ENCODE measurements at regions not wholly inside any gene's neighbourhood (a gene's known extent, or its start where the extent isn't known, plus 50 kb on each side); places are given as distances from the start of the nearest gene placed in this dataset.

GRCh38 chr13:71156550-71156949 is 710.5 kb downstream of the DACH1 start:
- no peak for DNase-seq (ENCODE audit: low spot score)
- TF ChIP-seq CTCF (IDR thresholded peaks at IDR 0.05; ENCODE audit: poor library complexity, severe bottlenecking): no peak
- ATAC-seq (ENCODE audit: low read depth): no peak
- Histone ChIP-seq H3K27me3 (ENCODE audit: insufficient read depth, poor library complexity, severe bottlenecking) (no peaks in the 10 kb centered on the region), H3K27ac (ENCODE audit: poor library complexity, severe bottlenecking) (no peak overlapping the region), H3K4me1 (ENCODE audit: insufficient read depth, poor library complexity, severe bottlenecking) (no peaks in the 10 kb centered on the region), H3K9me3 (ENCODE audit: severe bottlenecking) (no peaks in the 10 kb centered on the region), H3K4me3 (ENCODE audit: severe bottlenecking) (no peak overlapping the region), H3K36me3 (ENCODE audit: low read depth) (no peaks in the 10 kb centered on the region)

- no peaks in the 10 kb centered on the region for H3K36me3 ChIP-seq (ENCODE audit: low read depth)
- ATAC-seq (ENCODE audit: low read depth) (no peak), DNase-seq (ENCODE audit: low spot score) (no peak)
- H3K27me3 ChIP-seq (ENCODE audit: insufficient read depth, poor library complexity, severe bottlenecking): no peaks in the 10 kb centered on the region
- no peaks in the 10 kb centered on the region for H3K4me1 ChIP-seq (ENCODE audit: insufficient read depth, poor library complexity, severe bottlenecking)
- H3K4me3 ChIP-seq (ENCODE audit: severe bottlenecking): no peak overlapping the region
- no peaks in the 10 kb centered on the region for H3K9me3 ChIP-seq (ENCODE audit: severe bottlenecking)
- no peak for TF ChIP-seq CTCF (IDR thresholded peaks at IDR 0.05; ENCODE audit: poor library complexity, severe bottlenecking)
- no peak overlapping the region for H3K27ac ChIP-seq (ENCODE audit: poor library complexity, severe bottlenecking)
Measured at GRCh38 chr13:71149498-71150363, 717.3 kb downstream of the DACH1 start.

- no peak for ATAC-seq (ENCODE audit: low read depth)
- Histone ChIP-seq H3K36me3 (ENCODE audit: low read depth) (no peaks in the 10 kb centered on the region), H3K27me3 (ENCODE audit: insufficient read depth, poor library complexity, severe bottlenecking) (no peaks in the 10 kb centered on the region), H3K9me3 (ENCODE audit: severe bottlenecking) (no peaks in the 10 kb centered on the region), H3K4me3 (ENCODE audit: severe bottlenecking) (no peak overlapping the region), H3K4me1 (ENCODE audit: insufficient read depth, poor library complexity, severe bottlenecking) (no peaks in the 10 kb centered on the region), H3K27ac (ENCODE audit: poor library complexity, severe bottlenecking) (no peak overlapping the region)
- TF ChIP-seq CTCF (IDR thresholded peaks at IDR 0.05; ENCODE audit: poor library complexity, severe bottlenecking): no peak
- no peak for DNase-seq (ENCODE audit: low spot score)
Measured at GRCh38 chr13:71149046-71149445, 718.0 kb downstream of the DACH1 start.

GRCh38 chr13:71148396-71148795 is 718.6 kb downstream of the DACH1 start:
- no peaks in the 10 kb centered on the region for H3K36me3 ChIP-seq (ENCODE audit: low read depth)
- no peak for DNase-seq (ENCODE audit: low spot score)

More at GRCh38 chr13:71148396-71148795, 718.6 kb downstream of the DACH1 start:
- Histone ChIP-seq H3K27ac (ENCODE audit: poor library complexity, severe bottlenecking) (no peak overlapping the region), H3K27me3 (ENCODE audit: insufficient read depth, poor library complexity, severe bottlenecking) (no peaks in the 10 kb centered on the region), H3K4me1 (ENCODE audit: insufficient read depth, poor library complexity, severe bottlenecking) (no peaks in the 10 kb centered on the region), H3K9me3 (ENCODE audit: severe bottlenecking) (no peaks in the 10 kb centered on the region), H3K4me3 (ENCODE audit: severe bottlenecking) (no peak overlapping the region)
- no peak for ATAC-seq (ENCODE audit: low read depth)
- no peak for TF ChIP-seq CTCF (IDR thresholded peaks at IDR 0.05; ENCODE audit: poor library complexity, severe bottlenecking)
